ENCODE measurements at regions not wholly inside any gene's neighbourhood (a gene's known extent, or its start where the extent isn't known, plus 50 kb on each side); places are given as distances from the start of the nearest gene placed in this dataset.
A peak's percentile ranks its signal among the peaks of the same experiment; 100 is the strongest.

DNA sequence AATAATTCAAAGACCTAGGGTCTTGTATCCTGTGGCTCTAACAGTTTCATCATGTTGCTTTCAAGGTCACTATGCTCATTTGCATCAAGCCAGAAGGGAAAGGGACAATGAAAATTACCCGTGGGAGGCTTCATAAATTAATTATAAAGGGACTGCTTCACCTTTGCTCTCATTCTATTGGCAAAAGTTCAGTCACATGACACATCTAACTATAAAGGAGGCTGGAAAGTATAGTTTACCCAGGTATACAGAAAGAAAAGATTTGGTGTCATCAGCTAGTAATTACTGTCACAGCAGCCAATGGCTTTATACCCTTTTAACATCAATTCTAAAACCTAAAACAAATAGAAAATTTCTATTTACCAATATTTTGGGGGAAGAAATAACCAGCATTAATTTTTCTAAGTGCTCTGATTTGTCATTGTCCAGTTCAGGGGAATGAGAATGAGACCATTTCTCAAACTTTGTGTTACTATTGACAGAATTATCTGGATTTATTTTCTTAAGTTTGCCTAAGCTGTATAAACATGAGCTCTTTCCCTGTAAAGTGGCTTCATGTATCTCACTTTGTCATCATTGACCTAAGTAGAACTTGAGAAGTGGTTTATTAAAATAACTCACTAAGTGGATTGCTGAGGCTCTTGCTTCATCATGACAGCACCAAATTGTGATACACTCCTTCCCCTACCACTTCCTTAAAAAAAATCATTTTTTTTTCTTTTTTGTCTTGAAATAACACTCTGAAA lies 257.7 kb upstream of the PEX5L start:
- no TSS peak for BruUV-seq (replicated peaks)
- TF ChIP-seq, protein P1, sequence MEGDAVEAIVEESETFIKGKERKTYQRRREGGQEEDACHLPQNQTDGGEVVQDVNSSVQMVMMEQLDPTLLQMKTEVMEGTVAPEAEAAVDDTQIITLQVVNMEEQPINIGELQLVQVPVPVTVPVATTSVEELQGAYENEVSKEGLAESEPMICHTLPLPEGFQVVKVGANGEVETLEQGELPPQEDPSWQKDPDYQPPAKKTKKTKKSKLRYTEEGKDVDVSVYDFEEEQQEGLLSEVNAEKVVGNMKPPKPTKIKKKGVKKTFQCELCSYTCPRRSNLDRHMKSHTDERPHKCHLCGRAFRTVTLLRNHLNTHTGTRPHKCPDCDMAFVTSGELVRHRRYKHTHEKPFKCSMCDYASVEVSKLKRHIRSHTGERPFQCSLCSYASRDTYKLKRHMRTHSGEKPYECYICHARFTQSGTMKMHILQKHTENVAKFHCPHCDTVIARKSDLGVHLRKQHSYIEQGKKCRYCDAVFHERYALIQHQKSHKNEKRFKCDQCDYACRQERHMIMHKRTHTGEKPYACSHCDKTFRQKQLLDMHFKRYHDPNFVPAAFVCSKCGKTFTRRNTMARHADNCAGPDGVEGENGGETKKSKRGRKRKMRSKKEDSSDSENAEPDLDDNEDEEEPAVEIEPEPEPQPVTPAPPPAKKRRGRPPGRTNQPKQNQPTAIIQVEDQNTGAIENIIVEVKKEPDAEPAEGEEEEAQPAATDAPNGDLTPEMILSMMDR (IDR thresholded peaks at IDR 0.05; ENCODE audit: insufficient read depth in 1 of 2, low read depth in 1 of 2, low read length in 1 of 2, severe bottlenecking in 1 of 2, unreplicated experiment in 1 of 2), result no peak
- Mint-ChIP-seq H3K27ac (ENCODE audit: unreplicated experiment) (no peak overlapping the region), H3K4me3 (ENCODE audit: unreplicated experiment) (no peak overlapping the region), H3K36me3 (ENCODE audit: insufficient read depth, unreplicated experiment) (no peaks in the 10 kb centered on the region), H3K27me3 (ENCODE audit: insufficient read depth, unreplicated experiment) (no peaks in the 10 kb centered on the region), H3K9me3 (ENCODE audit: unreplicated experiment) (no peaks in the 10 kb centered on the region), H3K4me1 (ENCODE audit: low read depth, unreplicated experiment) (peaks cover 8% of the 10 kb centered on the region)
- Histone ChIP-seq H3K36me3 (ENCODE audit: control insufficient read depth, insufficient read depth, low read length) (no peaks in the 10 kb centered on the region), H3K4me3 (ENCODE audit: low read depth, low read length) (no peak overlapping the region), H3K9me3 (no peaks in the 10 kb centered on the region), H3K4me1 (no peaks in the 10 kb centered on the region), H3K27me3 (replicated peaks; ENCODE audit: control insufficient read depth, insufficient read depth, low read length) (no peaks in the 10 kb centered on the region)
- intact Hi-C loops (cut with micrococcal nuclease; ENCODE audit: unreplicated experiment), result no loop called here
- POLR2A ChIA-PET, result no interaction called here
- CTCF ChIA-PET, result no interaction called here
- DNase-seq, result no peak

DNA sequence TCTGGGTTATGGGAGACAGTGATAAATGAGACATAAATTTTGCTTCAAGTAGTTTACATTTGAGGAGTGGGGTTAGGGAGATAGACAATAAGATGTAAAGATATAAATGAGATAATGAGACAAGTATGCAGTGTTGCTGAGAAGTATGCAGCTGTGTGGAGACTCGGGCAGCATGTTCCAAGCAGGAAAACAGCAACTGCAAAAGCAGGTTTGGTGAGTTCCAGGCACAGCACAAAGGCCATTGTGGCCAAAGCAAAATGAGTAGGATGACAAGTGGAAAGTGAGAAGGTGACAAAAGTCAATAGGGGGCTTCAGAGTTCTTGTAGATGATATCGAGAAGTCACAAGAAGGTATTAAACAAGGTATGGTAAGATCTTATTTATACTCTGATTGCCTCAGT lies 259.1 kb upstream of the PEX5L start:
- H3K4me3 ChIP-seq (ENCODE audit: low read depth, low read length), result no peak overlapping the region
- CTCF ChIA-PET, result no interaction called here
- DNase-seq, result peak in 1 of 2 experiments; percentile 9
- no peaks in the 10 kb centered on the region for H3K9me3 ChIP-seq
- Mint-ChIP-seq H3K4me1 (ENCODE audit: low read depth, unreplicated experiment) (peaks cover 8% of the 10 kb centered on the region), H3K4me3 (ENCODE audit: unreplicated experiment) (no peak overlapping the region), H3K27me3 (ENCODE audit: insufficient read depth, unreplicated experiment) (no peaks in the 10 kb centered on the region), H3K27ac (ENCODE audit: unreplicated experiment) (no peak overlapping the region), H3K9me3 (ENCODE audit: unreplicated experiment) (no peaks in the 10 kb centered on the region), H3K36me3 (ENCODE audit: insufficient read depth, unreplicated experiment) (no peaks in the 10 kb centered on the region)
- no peaks in the 10 kb centered on the region for H3K27me3 ChIP-seq (replicated peaks; ENCODE audit: control insufficient read depth, insufficient read depth, low read length)
- no peaks in the 10 kb centered on the region for H3K4me1 ChIP-seq
- no TSS peak for BruUV-seq (replicated peaks)
- H3K36me3 ChIP-seq (ENCODE audit: control insufficient read depth, insufficient read depth, low read length), result no peaks in the 10 kb centered on the region
- intact Hi-C loops (cut with micrococcal nuclease; ENCODE audit: unreplicated experiment), result no loop called here
- TF ChIP-seq, protein P1 (IDR thresholded peaks at IDR 0.05; ENCODE audit: insufficient read depth in 1 of 2, low read depth in 1 of 2, low read length in 1 of 2, severe bottlenecking in 1 of 2, unreplicated experiment in 1 of 2), result no peak
- POLR2A ChIA-PET, result no interaction called here

DNA sequence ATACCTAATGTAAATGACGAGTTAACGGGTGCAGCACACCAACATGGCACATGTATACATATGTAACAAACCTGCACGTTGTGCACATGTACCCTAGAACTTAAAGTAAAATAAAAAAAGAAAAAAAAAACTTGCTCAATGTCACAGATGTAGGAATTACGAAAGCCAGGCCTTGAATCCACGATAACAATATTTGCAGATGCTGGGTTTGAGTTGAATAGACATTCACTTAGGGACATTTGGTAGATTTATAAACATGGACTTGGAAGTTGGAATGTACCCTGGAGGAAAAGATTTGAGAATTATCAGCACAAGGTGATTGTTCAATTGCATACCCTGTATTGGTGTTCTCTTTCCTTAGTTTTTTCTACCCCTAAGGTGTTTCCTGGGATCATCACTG lies 260.2 kb upstream of the PEX5L start:
- no peaks in the 10 kb centered on the region for H3K9me3 ChIP-seq
- H3K9me3 Mint-ChIP-seq (ENCODE audit: unreplicated experiment), result no peaks in the 10 kb centered on the region
- no peaks in the 10 kb centered on the region for H3K36me3 ChIP-seq (ENCODE audit: control insufficient read depth, insufficient read depth, low read length)
- H3K4me3 ChIP-seq (ENCODE audit: low read depth, low read length), result no peak overlapping the region
- H3K27me3 Mint-ChIP-seq (ENCODE audit: insufficient read depth, unreplicated experiment), result no peaks in the 10 kb centered on the region
- no TSS peak for BruUV-seq (replicated peaks)
- H3K4me1 ChIP-seq, result no peaks in the 10 kb centered on the region
- intact Hi-C loops (cut with micrococcal nuclease; ENCODE audit: unreplicated experiment), result no loop called here
- peaks cover 8% of the 10 kb centered on the region for H3K4me1 Mint-ChIP-seq (ENCODE audit: low read depth, unreplicated experiment)
- ChIA-PET POLR2A (no interaction called here), CTCF (no interaction called here)
- TF ChIP-seq, protein P1 (IDR thresholded peaks at IDR 0.05; ENCODE audit: insufficient read depth in 1 of 2, low read depth in 1 of 2, low read length in 1 of 2, severe bottlenecking in 1 of 2, unreplicated experiment in 1 of 2), result no peak
- H3K36me3 Mint-ChIP-seq (ENCODE audit: insufficient read depth, unreplicated experiment), result no peaks in the 10 kb centered on the region
- H3K27me3 ChIP-seq (replicated peaks; ENCODE audit: control insufficient read depth, insufficient read depth, low read length), result no peaks in the 10 kb centered on the region
- H3K4me3 Mint-ChIP-seq (ENCODE audit: unreplicated experiment), result no peak overlapping the region
- no peak for DNase-seq
- H3K27ac Mint-ChIP-seq (ENCODE audit: unreplicated experiment), result no peak overlapping the region

Measured in Caco-2 (cell line).